ENCODE measurements at regions not wholly inside any gene's neighbourhood (a gene's known extent, or its start where the extent isn't known, plus 50 kb on each side); places are given as distances from the start of the nearest gene placed in this dataset.

DNA sequence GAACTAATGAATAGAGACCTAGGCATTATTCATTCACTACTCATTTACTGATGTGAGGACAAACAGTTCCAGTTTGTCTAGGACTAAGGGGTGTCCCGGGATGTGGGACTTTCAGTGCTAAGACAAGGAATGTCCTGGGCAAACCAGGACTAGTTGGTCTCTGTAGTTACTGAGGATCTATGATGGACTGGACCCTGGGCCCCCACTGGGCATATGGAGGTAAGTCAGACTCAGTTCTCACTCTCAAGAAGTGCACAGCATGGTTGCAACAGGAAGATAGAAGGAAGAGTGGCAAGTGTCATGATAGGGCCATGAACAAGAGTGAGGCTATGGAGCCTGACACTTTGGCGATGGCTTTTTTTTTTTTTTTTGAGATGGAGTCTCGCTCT lies 128.2 kb downstream of the MYCN start:
- no peaks in the 10 kb centered on the region for H3K4me1 ChIP-seq (ENCODE audit: control insufficient read depth in 4 of 4, insufficient read depth in 4 of 4, low read length in 3 of 4)
- peaks cover 0 to 8% (median 3%) of the 10 kb centered on the region in 4 donors for H3K9me3 ChIP-seq (ENCODE audit: control insufficient read depth in 4 of 4, low read length in 3 of 4)
- H3K36me3 ChIP-seq (ENCODE audit: control insufficient read depth in 4 of 4, insufficient read depth in 3 of 4, low read depth in 1 of 4, low read length in 3 of 4): no peaks in the 10 kb centered on the region
- H3K9ac ChIP-seq (ENCODE audit: low read depth in 1 of 2, low read length in 2 of 2): no peak overlapping the region
- DNase-seq (ENCODE audit: low spot score): no peak
- no peaks in the 10 kb centered on the region for H3K27me3 ChIP-seq (ENCODE audit: control insufficient read depth in 4 of 4, insufficient read depth in 4 of 4, low read length in 3 of 4)
- TF ChIP-seq, protein P1, sequence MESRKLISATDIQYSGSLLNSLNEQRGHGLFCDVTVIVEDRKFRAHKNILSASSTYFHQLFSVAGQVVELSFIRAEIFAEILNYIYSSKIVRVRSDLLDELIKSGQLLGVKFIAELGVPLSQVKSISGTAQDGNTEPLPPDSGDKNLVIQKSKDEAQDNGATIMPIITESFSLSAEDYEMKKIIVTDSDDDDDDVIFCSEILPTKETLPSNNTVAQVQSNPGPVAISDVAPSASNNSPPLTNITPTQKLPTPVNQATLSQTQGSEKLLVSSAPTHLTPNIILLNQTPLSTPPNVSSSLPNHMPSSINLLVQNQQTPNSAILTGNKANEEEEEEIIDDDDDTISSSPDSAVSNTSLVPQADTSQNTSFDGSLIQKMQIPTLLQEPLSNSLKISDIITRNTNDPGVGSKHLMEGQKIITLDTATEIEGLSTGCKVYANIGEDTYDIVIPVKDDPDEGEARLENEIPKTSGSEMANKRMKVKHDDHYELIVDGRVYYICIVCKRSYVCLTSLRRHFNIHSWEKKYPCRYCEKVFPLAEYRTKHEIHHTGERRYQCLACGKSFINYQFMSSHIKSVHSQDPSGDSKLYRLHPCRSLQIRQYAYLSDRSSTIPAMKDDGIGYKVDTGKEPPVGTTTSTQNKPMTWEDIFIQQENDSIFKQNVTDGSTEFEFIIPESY (IDR thresholded peaks at IDR 0.05): no peak
- TF ChIP-seq, protein P2, sequence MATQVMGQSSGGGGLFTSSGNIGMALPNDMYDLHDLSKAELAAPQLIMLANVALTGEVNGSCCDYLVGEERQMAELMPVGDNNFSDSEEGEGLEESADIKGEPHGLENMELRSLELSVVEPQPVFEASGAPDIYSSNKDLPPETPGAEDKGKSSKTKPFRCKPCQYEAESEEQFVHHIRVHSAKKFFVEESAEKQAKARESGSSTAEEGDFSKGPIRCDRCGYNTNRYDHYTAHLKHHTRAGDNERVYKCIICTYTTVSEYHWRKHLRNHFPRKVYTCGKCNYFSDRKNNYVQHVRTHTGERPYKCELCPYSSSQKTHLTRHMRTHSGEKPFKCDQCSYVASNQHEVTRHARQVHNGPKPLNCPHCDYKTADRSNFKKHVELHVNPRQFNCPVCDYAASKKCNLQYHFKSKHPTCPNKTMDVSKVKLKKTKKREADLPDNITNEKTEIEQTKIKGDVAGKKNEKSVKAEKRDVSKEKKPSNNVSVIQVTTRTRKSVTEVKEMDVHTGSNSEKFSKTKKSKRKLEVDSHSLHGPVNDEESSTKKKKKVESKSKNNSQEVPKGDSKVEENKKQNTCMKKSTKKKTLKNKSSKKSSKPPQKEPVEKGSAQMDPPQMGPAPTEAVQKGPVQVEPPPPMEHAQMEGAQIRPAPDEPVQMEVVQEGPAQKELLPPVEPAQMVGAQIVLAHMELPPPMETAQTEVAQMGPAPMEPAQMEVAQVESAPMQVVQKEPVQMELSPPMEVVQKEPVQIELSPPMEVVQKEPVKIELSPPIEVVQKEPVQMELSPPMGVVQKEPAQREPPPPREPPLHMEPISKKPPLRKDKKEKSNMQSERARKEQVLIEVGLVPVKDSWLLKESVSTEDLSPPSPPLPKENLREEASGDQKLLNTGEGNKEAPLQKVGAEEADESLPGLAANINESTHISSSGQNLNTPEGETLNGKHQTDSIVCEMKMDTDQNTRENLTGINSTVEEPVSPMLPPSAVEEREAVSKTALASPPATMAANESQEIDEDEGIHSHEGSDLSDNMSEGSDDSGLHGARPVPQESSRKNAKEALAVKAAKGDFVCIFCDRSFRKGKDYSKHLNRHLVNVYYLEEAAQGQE (IDR thresholded peaks at IDR 0.05): no peak
- no peak for TF ChIP-seq RXRA (IDR thresholded peaks at IDR 0.05)
- no peak for TF ChIP-seq YY1 (IDR thresholded peaks at IDR 0.05)
- H3K4me3 ChIP-seq (ENCODE audit: low read depth in 1 of 3, low read length in 3 of 3): no peak overlapping the region
- H3K27ac ChIP-seq (ENCODE audit: low read depth in 1 of 2, low read length in 2 of 2): no peak overlapping the region
- 92% methylated on average over 3 of the region's 3 CpGs for WGBS

DNA sequence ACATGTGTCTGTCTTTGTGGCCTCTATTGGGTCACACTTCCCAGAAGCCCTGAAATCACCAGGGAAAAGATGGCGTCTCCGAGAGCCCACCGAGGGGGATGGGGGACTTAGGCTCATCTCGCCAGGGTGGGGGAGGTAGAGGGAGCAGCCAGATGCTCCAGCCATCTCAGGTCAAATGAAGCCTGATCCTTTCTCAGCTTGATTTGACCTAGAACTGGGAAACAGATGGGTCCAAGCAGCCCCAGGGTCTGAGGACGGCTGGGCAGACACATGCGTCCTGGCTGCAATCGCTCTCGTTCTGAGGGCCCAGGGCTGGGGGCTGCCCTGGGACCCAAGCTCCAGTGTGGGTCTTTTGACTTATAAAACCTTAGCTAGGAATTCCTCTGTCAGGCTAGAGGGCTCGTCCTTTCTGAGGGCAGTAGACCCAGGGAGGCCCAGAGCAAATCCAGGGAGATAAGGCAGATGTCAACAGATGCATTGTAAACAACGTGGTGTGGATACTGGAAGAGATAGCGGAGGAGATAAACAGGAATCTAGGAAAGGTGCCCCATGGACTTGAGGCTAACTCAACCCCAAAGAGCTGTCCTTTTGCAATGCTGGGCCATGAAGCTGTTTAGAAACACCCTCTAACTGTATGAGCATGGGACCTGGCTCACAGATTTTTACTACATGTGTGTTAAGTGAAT lies 127.7 kb downstream of the MYCN start:
- Histone ChIP-seq H3K27me3 (ENCODE audit: control insufficient read depth in 4 of 4, insufficient read depth in 4 of 4, low read length in 3 of 4) (no peaks in the 10 kb centered on the region), H3K9ac (ENCODE audit: low read depth in 1 of 2, low read length in 2 of 2) (no peak overlapping the region), H3K36me3 (ENCODE audit: control insufficient read depth in 4 of 4, insufficient read depth in 3 of 4, low read depth in 1 of 4, low read length in 3 of 4) (no peaks in the 10 kb centered on the region), H3K4me1 (ENCODE audit: control insufficient read depth in 4 of 4, insufficient read depth in 4 of 4, low read length in 3 of 4) (no peaks in the 10 kb centered on the region), H3K9me3 (ENCODE audit: control insufficient read depth in 4 of 4, low read length in 3 of 4) (peaks cover 1 to 13% (median 4%) of the 10 kb centered on the region in 4 donors), H3K4me3 (ENCODE audit: low read depth in 1 of 3, low read length in 3 of 3) (no peak overlapping the region), H3K27ac (ENCODE audit: low read depth in 1 of 2, low read length in 2 of 2) (no peak overlapping the region)
- DNase-seq (ENCODE audit: low spot score): no peak
- WGBS: 74% methylated on average over 11 of the region's 11 CpGs
- TF ChIP-seq FOXA1 (IDR thresholded peaks at IDR 0.05) (no peak), TAF1 (conservative IDR thresholded peaks at IDR 0.05) (no peak), NR2F2 (IDR thresholded peaks at IDR 0.05) (no peak), GABPA (IDR thresholded peaks at IDR 0.05 in 1 of 2, conservative IDR thresholded peaks at IDR 0.05 in 1 of 2) (no peak), HNF4G (IDR thresholded peaks at IDR 0.05) (no peak), RAD21 (IDR thresholded peaks at IDR 0.05) (no peak), YY1 (IDR thresholded peaks at IDR 0.05) (no peak), RXRA (IDR thresholded peaks at IDR 0.05) (no peak)
- TF ChIP-seq, protein P3, sequence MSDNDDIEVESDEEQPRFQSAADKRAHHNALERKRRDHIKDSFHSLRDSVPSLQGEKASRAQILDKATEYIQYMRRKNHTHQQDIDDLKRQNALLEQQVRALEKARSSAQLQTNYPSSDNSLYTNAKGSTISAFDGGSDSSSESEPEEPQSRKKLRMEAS (IDR thresholded peaks at IDR 0.05): no peak
- TF ChIP-seq, protein P4, sequence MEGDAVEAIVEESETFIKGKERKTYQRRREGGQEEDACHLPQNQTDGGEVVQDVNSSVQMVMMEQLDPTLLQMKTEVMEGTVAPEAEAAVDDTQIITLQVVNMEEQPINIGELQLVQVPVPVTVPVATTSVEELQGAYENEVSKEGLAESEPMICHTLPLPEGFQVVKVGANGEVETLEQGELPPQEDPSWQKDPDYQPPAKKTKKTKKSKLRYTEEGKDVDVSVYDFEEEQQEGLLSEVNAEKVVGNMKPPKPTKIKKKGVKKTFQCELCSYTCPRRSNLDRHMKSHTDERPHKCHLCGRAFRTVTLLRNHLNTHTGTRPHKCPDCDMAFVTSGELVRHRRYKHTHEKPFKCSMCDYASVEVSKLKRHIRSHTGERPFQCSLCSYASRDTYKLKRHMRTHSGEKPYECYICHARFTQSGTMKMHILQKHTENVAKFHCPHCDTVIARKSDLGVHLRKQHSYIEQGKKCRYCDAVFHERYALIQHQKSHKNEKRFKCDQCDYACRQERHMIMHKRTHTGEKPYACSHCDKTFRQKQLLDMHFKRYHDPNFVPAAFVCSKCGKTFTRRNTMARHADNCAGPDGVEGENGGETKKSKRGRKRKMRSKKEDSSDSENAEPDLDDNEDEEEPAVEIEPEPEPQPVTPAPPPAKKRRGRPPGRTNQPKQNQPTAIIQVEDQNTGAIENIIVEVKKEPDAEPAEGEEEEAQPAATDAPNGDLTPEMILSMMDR (IDR thresholded peaks at IDR 0.05; ENCODE audit: low read depth, low read length, missing input control): no peak
- TF ChIP-seq, protein P2 (IDR thresholded peaks at IDR 0.05): no peak
- TF ChIP-seq, protein P1 (IDR thresholded peaks at IDR 0.05): no peak
